ENCODE measurements at regions not wholly inside any gene's neighbourhood (a gene's known extent, or its start where the extent isn't known, plus 50 kb on each side); places are given as distances from the start of the nearest gene placed in this dataset.

- intact Hi-C loops (cut with DNase I; ENCODE audit: low total_unique reads) = no loop called here
- DNase-seq = no peak
- TF ChIP-seq POLR2A (IDR thresholded peaks at IDR 0.05) = no peak
- TF ChIP-seq POLR2AphosphoS5 (IDR thresholded peaks at IDR 0.05) = no peak
- no peak for TF ChIP-seq CTCF (IDR thresholded peaks at IDR 0.05 in 8 of 11, conservative IDR thresholded peaks at IDR 0.05 in 3 of 11)
- no peak overlapping the region for H3K4me3 ChIP-seq
- no peak overlapping the region for H3K27ac ChIP-seq
- H3K27me3 ChIP-seq (replicated peaks in 1 of 7) = no peaks in the 10 kb centered on the region
- no peaks in the 10 kb centered on the region for H3K4me1 ChIP-seq
- no peaks in the 10 kb centered on the region for H3K36me3 ChIP-seq
- H3K9me3 ChIP-seq = peaks cover 0 to 6% (median 0%) of the 10 kb centered on the region in 8 donors
- 54 to 87% (median 69%) methylated on average over 2 of the region's 2 CpGs for WGBS, 5 donors
Observed at GRCh38 chr12:84134797-84135366, 777.7 kb downstream of the SLC6A15 start.

- TF ChIP-seq POLR2AphosphoS5 (IDR thresholded peaks at IDR 0.05) (no peak), POLR2A (IDR thresholded peaks at IDR 0.05) (no peak), CTCF (IDR thresholded peaks at IDR 0.05 in 8 of 11, conservative IDR thresholded peaks at IDR 0.05 in 3 of 11) (no peak)
- Histone ChIP-seq H3K4me1 (no peaks in the 10 kb centered on the region), H3K36me3 (no peaks in the 10 kb centered on the region), H3K27me3 (replicated peaks in 1 of 7) (no peaks in the 10 kb centered on the region), H3K4me3 (no peak overlapping the region), H3K27ac (no peak overlapping the region), H3K9me3 (peaks cover 0 to 11% (median 0%) of the 10 kb centered on the region in 8 donors)
- 64 to 78% (median 71%) methylated on average over 2 of the region's 2 CpGs for WGBS, 5 donors
- DNase-seq = no peak
- intact Hi-C loops (cut with DNase I; ENCODE audit: low total_unique reads) = no loop called here
Observed at GRCh38 chr12:84131076-84131475, 781.5 kb downstream of the SLC6A15 start.

- H3K9me3 ChIP-seq = peaks cover 0 to 11% (median 0%) of the 10 kb centered on the region in 8 donors
- 77 to 87% (median 81%) methylated on average over 25 of the region's 25 CpGs for WGBS, 5 donors
Observed at GRCh38 chr12:84128117-84128991, 784.2 kb downstream of the SLC6A15 start.

More at GRCh38 chr12:84128117-84128991, 784.2 kb downstream of the SLC6A15 start:
- H3K4me3 ChIP-seq = no peak overlapping the region
- H3K27me3 ChIP-seq (replicated peaks in 1 of 7) = no peaks in the 10 kb centered on the region
- TF ChIP-seq CTCF (IDR thresholded peaks at IDR 0.05 in 8 of 11, conservative IDR thresholded peaks at IDR 0.05 in 3 of 11) = no peak
- TF ChIP-seq POLR2AphosphoS5 (IDR thresholded peaks at IDR 0.05) = no peak
- TF ChIP-seq POLR2A (IDR thresholded peaks at IDR 0.05) = no peak
- H3K36me3 ChIP-seq = no peaks in the 10 kb centered on the region
- intact Hi-C loops (cut with DNase I; ENCODE audit: low total_unique reads) = no loop called here
- H3K27ac ChIP-seq = no peak overlapping the region
- H3K4me1 ChIP-seq = no peaks in the 10 kb centered on the region
- DNase-seq = no peak

Measured in spleen (tissue), 11 donors.